DMS53 (cell line): ENCODE measurements at regions not wholly inside any gene's neighbourhood (a gene's known extent, or its start where the extent isn't known, plus 50 kb on each side); places are given as distances from the start of the nearest gene placed in this dataset.
"Not testable (repeated sequence)": the region's sequence is repeated elsewhere in the genome, so short reads cannot be mapped to it uniquely, and the experiment has no call there.

ENCODE experiments used
- DNase-seq: peaks from one replicate; lab custom pipeline; 2025; lab: John Stamatoyannopoulos, UW

- DNase-seq = no peak
Observed at GRCh38 chr1:55536545-55536865, 321.3 kb upstream of the USP24 start.

DNA sequence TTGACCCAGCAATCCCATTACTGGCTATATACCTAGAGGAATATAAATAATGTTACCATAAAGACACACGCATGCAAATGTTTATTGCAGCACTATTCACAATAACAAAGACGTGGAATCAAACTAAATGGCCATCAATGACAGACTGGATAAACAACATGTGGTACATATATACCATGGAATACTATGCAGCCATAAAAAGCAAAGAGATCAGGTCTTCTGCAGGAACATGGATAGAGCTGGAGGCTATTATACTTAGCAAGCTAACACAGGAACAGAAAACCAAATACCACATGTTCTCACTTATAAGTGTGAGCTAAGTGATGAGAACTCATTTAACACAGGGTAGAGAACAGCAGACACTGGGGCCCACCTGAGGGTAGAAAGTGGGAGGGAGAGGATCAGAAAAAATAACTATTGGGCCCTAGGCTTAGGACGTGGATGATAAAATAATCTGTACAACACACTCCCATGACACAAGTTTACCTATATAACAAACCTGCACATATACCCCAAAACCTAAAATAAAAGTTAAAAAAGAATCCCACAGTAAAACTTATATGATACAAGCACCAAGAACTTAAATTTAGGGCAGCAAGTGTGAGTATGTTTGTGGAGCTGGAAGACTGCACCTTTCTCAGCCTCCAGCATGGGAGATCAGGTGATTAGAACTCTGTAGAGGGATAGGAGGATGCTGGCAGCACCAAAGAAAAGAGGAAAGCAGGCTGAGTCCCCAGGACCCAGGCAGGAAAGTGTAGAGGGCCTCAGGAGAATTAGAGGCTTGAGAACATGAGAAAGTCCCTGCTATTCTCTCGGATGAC lies 320.8 kb upstream of the USP24 start:
- no peak for DNase-seq

DNA sequence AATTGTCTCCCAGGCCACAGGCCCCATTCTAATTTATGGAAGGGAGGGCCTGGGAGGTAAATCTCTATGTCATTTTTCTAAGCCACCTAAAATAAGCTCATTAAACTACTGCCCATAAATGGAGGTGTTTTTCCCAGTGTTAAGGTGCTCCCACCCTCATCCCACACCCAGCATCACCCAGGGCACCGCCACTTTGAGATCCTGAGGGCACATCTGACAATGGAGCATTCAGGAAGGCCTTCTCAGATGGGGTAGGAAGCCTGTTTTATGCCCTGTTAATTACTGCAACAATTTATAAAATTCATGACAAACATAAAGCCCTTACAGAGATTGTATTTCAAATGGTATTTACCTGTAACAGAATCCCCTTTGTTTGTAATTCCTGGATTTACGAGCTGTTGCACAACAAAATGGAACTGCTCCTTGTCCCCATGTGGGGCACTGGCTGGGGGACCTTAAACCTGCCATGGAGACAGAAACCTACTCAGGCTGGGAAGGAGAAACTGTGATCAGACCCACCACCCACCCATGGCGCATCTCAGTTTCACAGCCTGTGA lies 319.5 kb upstream of the USP24 start:
- no peak for DNase-seq

GRCh38 chr1:55531644-55532043 lies 316.5 kb upstream of the USP24 start:
- DNase-seq = no peak

GRCh38 chr1:55530749-55531478 lies 315.8 kb upstream of the USP24 start:
- DNase-seq = no peak

GRCh38 chr1:55529017-55529416 lies 313.9 kb upstream of the USP24 start:
- no peak for DNase-seq

DNA sequence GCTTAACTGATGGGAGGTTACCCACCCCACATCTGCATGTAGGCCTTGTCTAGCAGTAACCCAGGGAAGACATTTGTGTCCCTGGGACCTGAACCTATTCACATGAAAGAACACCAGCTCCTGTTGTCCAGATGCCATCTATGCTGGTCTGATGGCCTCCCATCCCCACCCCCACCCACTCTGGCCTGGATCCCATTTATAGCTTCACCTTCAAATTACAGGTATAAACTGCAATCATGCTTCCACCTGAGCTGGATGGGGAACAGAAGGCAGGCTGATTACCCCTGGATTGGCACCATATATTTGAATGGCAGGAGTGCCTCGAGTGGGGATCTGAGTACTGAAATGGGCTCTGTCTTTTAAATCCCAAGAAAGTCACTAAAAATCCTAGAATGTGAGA lies 312.7 kb upstream of the USP24 start:
- no peak for DNase-seq

GRCh38 chr1:55526716-55527115 lies 311.6 kb upstream of the USP24 start:
- no peak for DNase-seq

DNA sequence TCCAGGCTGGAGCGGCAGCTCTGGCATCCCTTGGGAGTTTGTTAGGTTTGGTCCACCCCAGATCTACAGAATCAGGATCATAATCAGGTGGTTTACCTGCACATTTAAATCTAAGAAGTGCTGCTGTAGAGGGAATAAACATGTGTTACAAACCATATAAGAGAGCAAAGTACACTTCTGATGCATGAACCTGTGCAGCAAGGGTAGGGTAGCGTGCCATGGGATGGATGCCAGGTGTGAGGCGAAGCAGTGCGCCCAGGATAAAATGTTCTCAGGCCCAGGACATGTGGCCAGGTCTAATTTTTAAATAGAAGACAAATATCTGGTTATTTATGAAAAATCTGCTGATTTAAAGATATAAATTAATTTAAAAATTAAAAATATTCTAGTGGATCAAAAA lies 308.8 kb upstream of the USP24 start:
- DNase-seq = no peak

DNA sequence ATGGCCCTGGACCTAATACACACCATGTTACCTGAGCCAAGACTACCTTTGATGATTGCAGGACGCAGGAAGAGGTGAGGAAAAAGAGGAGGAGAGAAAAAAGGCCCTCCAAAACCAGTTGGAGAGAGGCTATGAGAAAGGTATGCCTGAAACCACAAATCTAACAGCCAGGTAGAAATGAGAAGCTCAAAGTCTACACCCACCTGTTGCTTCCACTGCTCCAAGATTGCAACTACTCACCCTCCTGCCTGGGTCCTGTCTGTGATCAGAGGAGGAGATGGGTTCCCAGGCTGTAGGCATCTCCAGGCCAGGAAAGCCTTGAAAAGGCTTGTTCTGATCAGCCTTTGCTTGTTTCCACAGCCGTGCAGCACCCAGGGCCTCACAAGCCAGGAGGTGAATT lies 307.8 kb upstream of the USP24 start:
- DNase-seq = no peak

- no peak for DNase-seq
Observed at GRCh38 chr1:55522353-55522903, 307.3 kb upstream of the USP24 start.

DNA sequence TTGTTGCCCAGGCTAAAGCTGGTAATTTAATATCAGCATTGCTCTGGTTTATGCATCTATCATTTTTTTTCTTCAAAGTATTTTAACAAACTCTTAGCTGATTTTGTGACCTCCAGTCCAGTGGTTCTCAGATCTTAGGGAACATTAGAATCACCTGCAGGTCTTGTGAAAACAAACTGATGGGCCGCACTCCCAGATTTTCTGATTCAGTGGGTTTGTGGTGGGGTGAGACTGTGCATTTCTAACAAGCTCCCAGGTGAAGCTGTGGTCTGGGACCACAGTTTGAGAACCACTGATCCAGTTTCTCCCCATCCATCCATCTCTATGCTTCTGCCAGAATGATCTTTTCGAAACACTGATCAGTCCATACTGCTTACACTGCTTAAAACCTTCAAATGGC lies 305.7 kb upstream of the USP24 start:
- no peak for DNase-seq

DNA sequence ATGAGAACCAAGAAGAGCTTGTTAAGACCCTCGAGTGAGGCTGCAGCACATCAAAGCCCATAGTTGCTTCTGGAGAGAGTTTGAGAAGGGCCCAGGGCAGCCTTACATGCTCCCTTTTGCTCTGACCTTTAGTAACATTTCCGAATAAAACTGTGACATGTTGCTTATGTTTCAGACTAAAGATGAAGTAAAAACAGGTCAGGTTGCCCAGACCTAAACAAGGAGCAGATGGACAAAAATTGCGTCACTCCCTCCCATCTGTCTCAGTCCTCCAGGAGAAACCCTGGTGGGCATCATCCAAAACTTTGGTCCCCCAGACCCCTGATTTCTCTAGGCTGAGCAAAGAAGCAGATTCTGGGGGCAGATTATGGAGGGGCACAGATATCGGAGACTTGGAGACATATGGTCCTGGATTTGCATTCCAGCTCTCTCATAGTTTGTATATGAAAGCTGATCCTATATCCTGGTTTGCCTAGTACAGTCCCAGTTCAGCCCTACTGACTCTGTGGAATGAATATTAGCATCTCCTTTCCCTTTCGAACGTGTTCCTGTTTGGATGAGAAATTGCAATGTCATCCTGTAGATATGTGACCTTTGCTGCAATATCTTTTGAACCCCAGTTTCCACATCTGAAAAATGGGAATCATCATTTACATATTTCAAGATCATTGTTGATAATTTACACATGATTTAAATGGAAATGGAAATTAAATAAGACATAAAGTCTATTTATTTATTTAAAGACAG lies 304.9 kb upstream of the USP24 start:
- no peak for DNase-seq

- no peak for DNase-seq
Observed at GRCh38 chr1:55519276-55519675, 304.1 kb upstream of the USP24 start.

- no peak for DNase-seq
Observed at GRCh38 chr1:55517036-55517435, 301.9 kb upstream of the USP24 start.

- DNase-seq = not testable (repeated sequence)
Observed at GRCh38 chr1:55514571-55514970, 299.4 kb upstream of the USP24 start.

DNA sequence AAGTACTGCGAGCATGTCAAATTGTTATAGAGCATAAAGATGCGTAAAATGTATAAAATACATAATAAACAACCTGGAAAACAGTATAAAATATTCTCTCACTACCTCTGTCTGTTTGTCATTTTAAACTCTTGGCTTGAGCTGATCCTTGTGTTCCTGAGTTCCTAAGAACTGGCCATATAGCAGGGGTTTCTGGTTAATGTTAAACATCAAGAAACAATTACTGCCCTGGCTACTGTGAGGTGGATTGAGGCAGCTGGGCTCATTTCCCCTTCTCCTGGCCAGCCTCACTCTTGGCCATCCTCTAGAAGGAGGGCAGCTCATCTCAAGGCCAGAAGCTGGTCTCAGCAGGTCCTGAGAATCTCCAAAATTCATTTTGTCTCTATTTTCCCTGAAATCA lies 297.3 kb upstream of the USP24 start:
- DNase-seq = no peak

GRCh38 chr1:55507578-55507931 lies 292.4 kb upstream of the USP24 start:
- no peak for DNase-seq

GRCh38 chr1:55506740-55507577 lies 291.8 kb upstream of the USP24 start:
- no peak for DNase-seq

- DNase-seq = no peak
Observed at GRCh38 chr1:55505326-55505725, 290.2 kb upstream of the USP24 start.

- no peak for DNase-seq
Observed at GRCh38 chr1:55504306-55504731, 289.2 kb upstream of the USP24 start.
